D721Med (cell line): ENCODE measurements at regions not wholly inside any gene's neighbourhood (a gene's known extent, or its start where the extent isn't known, plus 50 kb on each side); places are given as distances from the start of the nearest gene placed in this dataset.

Experiments used
- DNase-seq: peaks from one replicate; pipeline ENCODE4 v3.0.0; 2011; ENCODE audit warnings: low spot score; ENCODE audit not compliant: insufficient read length
- FAIRE-seq: peaks from 2 replicates; lab custom pipeline; 2011; peaks lifted over from hg19 to GRCh38; lab: Jason Lieb, UNC
- CTCF ChIP-seq: IDR thresholded peaks from 2 replicates; pipeline ENCODE4 v1.5.1; 2012; ENCODE audit warnings: mild to moderate bottlenecking, control low read depth; ENCODE audit not compliant: insufficient read depth; ENCODE audit errors: missing control alignments

- no peak for TF ChIP-seq CTCF
- FAIRE-seq = no peak
- DNase-seq = no peak
These were observed 131.6 kb downstream of the OLFM4 start for GRCh38 chr13:53160211-53160610.

- peak; percentile 87 for FAIRE-seq
- DNase-seq = peak; percentile 18
- no peak for TF ChIP-seq CTCF
These were observed 132.6 kb downstream of the OLFM4 start for GRCh38 chr13:53161251-53161650.

- no peak for FAIRE-seq
- DNase-seq = no peak
- no peak for TF ChIP-seq CTCF
These were observed 136.6 kb downstream of the OLFM4 start for GRCh38 chr13:53165261-53165660.

GRCh38 chr13:53167561-53167960 lies 138.9 kb downstream of the OLFM4 start:
- no peak for TF ChIP-seq CTCF
- DNase-seq (no peak), FAIRE-seq (no peak)

GRCh38 chr13:53170910-53171309 lies 142.3 kb downstream of the OLFM4 start:
- FAIRE-seq (no peak), DNase-seq (no peak)

GRCh38 chr13:53174545-53174944 lies 145.9 kb downstream of the OLFM4 start:
- DNase-seq = no peak
- no peak for TF ChIP-seq CTCF
- FAIRE-seq = no peak

More at GRCh38 chr13:53170910-53171309, 142.3 kb downstream of the OLFM4 start:
- no peak for TF ChIP-seq CTCF

GRCh38 chr13:53180684-53181083 lies 152.1 kb downstream of the OLFM4 start:
- no peak for TF ChIP-seq CTCF
- DNase-seq (no peak), FAIRE-seq (no peak)
